A549 (cell line): ENCODE measurements at regions not wholly inside any gene's neighbourhood (a gene's known extent, or its start where the extent isn't known, plus 50 kb on each side); places are given as distances from the start of the nearest gene placed in this dataset.

Source experiments
- ATAC-seq, 2 experiments: fragments of 200-7000 bp in 1 of 2; fragments of >200 bp in 1 of 2; cut with Nextera tagmentation in 1 of 2; cut with Tn5 transposase in 1 of 2; 3 replicates each; pipeline versions ENCODE4 v1.8.0 to v1.9.1; 2018 to 2020; ENCODE audit warnings: mild to moderate bottlenecking in 1 of 2, moderate library complexity in 1 of 2
- CTCF ChIA-PET: fragments of 300-600 bp; sonication (Branson Sonifier 250); formaldehyde crosslinking; extraction: SDS; loops from one replicate; lab custom pipeline; 2021; ENCODE audit warnings: antibody characterized with exemption, inconsistent platforms; lab: Yijun Ruan, JAX
- POLR2A ChIA-PET: fragments of 350-600 bp; formaldehyde crosslinking; extraction: SDS; loops from one replicate; lab custom pipeline; 2021; ENCODE audit warnings: antibody characterized with exemption, inconsistent platforms; lab: Yijun Ruan, JAX
- DNase-seq, 2 experiments: peaks; one replicate each; pipeline versions ENCODE4 v3.0.0 to v3.0.0-alpha.2; 2011 to 2016; ENCODE audit warnings: low read depth in 1 of 2, low spot score in 1 of 2
- FAIRE-seq: peaks from 2 replicates; lab custom pipeline; 2011; peaks lifted over from hg19 to GRCh38; lab: Jason Lieb, UNC
- H3K27ac ChIP-seq, 2 experiments: fragments of >200 bp; sonication (Bioruptor Twin); formaldehyde crosslinking; 3 replicates each; pipeline ENCODE4 v1.5.1; 2016 to 2017
- H3K4me1 ChIP-seq: fragments of >200 bp; sonication (Bioruptor Twin); formaldehyde crosslinking; 3 replicates; pipeline ENCODE4 v1.6.1; 2016
- H3K4me2 ChIP-seq: fragments of >200 bp; sonication (Bioruptor Twin); formaldehyde crosslinking; 3 replicates; pipeline ENCODE4 v1.6.1; 2016
- H3K4me3 ChIP-seq: fragments of >200 bp; sonication (Bioruptor Twin); formaldehyde crosslinking; 3 replicates; pipeline ENCODE4 v1.5.1; 2016
- H3K9me3 ChIP-seq: fragments of >200 bp; sonication (Bioruptor Twin); formaldehyde crosslinking; 3 replicates; pipeline ENCODE4 v1.6.1; 2016
- BCL3 ChIP-seq: fragments of >200 bp; sonication (Bioruptor Twin); formaldehyde crosslinking; IDR thresholded peaks from 3 replicates; pipeline ENCODE4 v1.6.1; 2016
- BHLHE40 ChIP-seq: IDR thresholded peaks from 2 replicates; pipeline ENCODE4 v1.6.1; 2012; ENCODE audit warnings: low read depth, low read length, inconsistent platforms
- CEBPB ChIP-seq, 2 experiments: fragments of >200 bp in 1 of 2; sonication (Bioruptor Twin) in 1 of 2; formaldehyde crosslinking in 1 of 2; IDR thresholded peaks; 2 replicates each; pipeline ENCODE4 v1.6.1; 2012 to 2016
- EHMT2 ChIP-seq: fragments of 200-600 bp; sonication (generic); IDR thresholded peaks from 2 replicates; pipeline ENCODE4 v1.6.1; 2016; ENCODE audit warnings: antibody characterized with exemption, low read depth, mild to moderate bottlenecking, moderate library complexity
- FOSB ChIP-seq: fragments of 250-450 bp; sonication (Bioruptor Pico); IDR thresholded peaks from 2 replicates; pipeline ENCODE4 v1.5.0; 2020; ENCODE audit warnings: mild to moderate bottlenecking, moderate library complexity
- FOSL2 ChIP-seq, 2 experiments: fragments of 450-650 bp in 1 of 2; fragments of >200 bp in 1 of 2; sonication (Bioruptor Twin) in 1 of 2; formaldehyde crosslinking; IDR thresholded peaks; 2 replicates each; pipeline versions ENCODE4 v1.5.0 to v1.6.1; 2016 to 2020; ENCODE audit warnings: mild to moderate bottlenecking in 1 of 2, moderate library complexity in 1 of 2
- HDAC2 ChIP-seq: fragments of 200-600 bp; sonication (generic); IDR thresholded peaks from 2 replicates; pipeline ENCODE4 v1.6.1; 2016
- HOXA7 ChIP-seq: fragments of 250-450 bp; sonication (Bioruptor Pico); IDR thresholded peaks from 2 replicates; pipeline ENCODE4 v1.5.0; 2020; ENCODE audit warnings: mild to moderate bottlenecking, moderate library complexity
- JUN ChIP-seq, 2 experiments: fragments of >200 bp; sonication (Bioruptor Twin); formaldehyde crosslinking; IDR thresholded peaks; 2 replicates in 1 of 2; 3 replicates in 1 of 2; pipeline ENCODE4 v1.6.1; 2016 to 2017
- KDM1A ChIP-seq: fragments of 200-600 bp; sonication (generic); IDR thresholded peaks from 2 replicates; pipeline ENCODE4 v1.6.1; 2016; ENCODE audit warnings: low read depth, mild to moderate bottlenecking
- MAZ ChIP-seq: fragments of 150-350 bp; IDR thresholded peaks from 2 replicates; pipeline ENCODE4 v1.6.1; 2014; ENCODE audit warnings: antibody characterized with exemption, low read depth, low read length, borderline replicate concordance
- MYC ChIP-seq: IDR thresholded peaks from 2 replicates; pipeline ENCODE4 v1.6.1; 2012; ENCODE audit warnings: mild to moderate bottlenecking, inconsistent platforms, low read length, improper control_type of control experiment, borderline replicate concordance
- RAD21 ChIP-seq, 2 experiments: fragments of >200 bp in 1 of 2; sonication (Bioruptor Twin) in 1 of 2; formaldehyde crosslinking in 1 of 2; IDR thresholded peaks in 1 of 2; conservative IDR thresholded peaks in 1 of 2; 2 replicates in 1 of 2; 3 replicates in 1 of 2; pipeline ENCODE4 v1.6.1; 2012 to 2018; ENCODE audit warnings: inconsistent platforms in 1 of 2
- RCOR1 ChIP-seq: fragments of 150-350 bp; IDR thresholded peaks from 2 replicates; pipeline ENCODE4 v1.6.1; 2014; ENCODE audit warnings: antibody characterized with exemption, low read length, low read depth
- RFX5 ChIP-seq: fragments of 450-650 bp; IDR thresholded peaks from 2 replicates; pipeline ENCODE4 v1.7.1; 2014; ENCODE audit warnings: antibody characterized with exemption, mild to moderate bottlenecking, moderate library complexity
- ZC3H11A ChIP-seq: fragments of 450-650 bp; IDR thresholded peaks from 2 replicates; pipeline ENCODE4 v1.6.1; 2014; ENCODE audit warnings: antibody characterized with exemption, mild to moderate bottlenecking
- ZFP36 ChIP-seq: fragments of 450-650 bp; IDR thresholded peaks from 2 replicates; pipeline ENCODE4 v1.6.1; 2014; ENCODE audit warnings: borderline replicate concordance; ENCODE audit not compliant: partially characterized antibody
- ZNF302 ChIP-seq: fragments of 250-450 bp; sonication (Bioruptor Pico); IDR thresholded peaks from 2 replicates; pipeline ENCODE4 v1.9.0; 2021; ENCODE audit warnings: inconsistent platforms, mild to moderate bottlenecking, moderate library complexity
- WGBS: methylation state at CpG from one replicate; pipeline ENCODE4 v1.1.6; 2017; ENCODE audit errors: missing lambda C conversion rate; 5-methylcytosine and 5-hydroxymethylcytosine counted together
- TF ChIP-seq, protein P1 (sequence below): fragments of 150-350 bp; IDR thresholded peaks from 2 replicates; pipeline ENCODE4 v1.6.1; 2014; ENCODE audit warnings: low read depth, mild to moderate bottlenecking, low read length
- TF ChIP-seq, protein P2 (sequence below): fragments of 450-650 bp; IDR thresholded peaks from 2 replicates; pipeline ENCODE4 v1.6.1; 2014; ENCODE audit warnings: antibody characterized with exemption
- TF ChIP-seq, protein P3 (sequence below): fragments of 250-450 bp; sonication (Bioruptor Pico); IDR thresholded peaks from 2 replicates; pipeline ENCODE4 v1.5.0; 2021; ENCODE audit warnings: mild to moderate bottlenecking, moderate library complexity, borderline replicate concordance

GRCh38 chr12:61956545-61956944 lies 303.7 kb upstream of the USP15 start:
- H3K9me3 ChIP-seq = no peaks in the 10 kb centered on the region
- no peak for FAIRE-seq
- ChIA-PET POLR2A (no interaction called here), CTCF (no interaction called here)
- TF ChIP-seq RAD21 (conservative IDR thresholded peaks at IDR 0.05 in 1 of 2, IDR thresholded peaks at IDR 0.05 in 1 of 2) (no peak), CEBPB (IDR thresholded peaks at IDR 0.05) (no peak), HDAC2 (no peak), BHLHE40 (no peak), MYC (no peak), EHMT2 (no peak), HOXA7 (CRISPR knock-in tag) (no peak), FOSL2 (IDR thresholded peaks at IDR 0.05) (no peak), FOSL2 (CRISPR knock-in tag; IDR thresholded peaks at IDR 0.05) (no peak), RFX5 (no peak), ZNF302 (CRISPR knock-in tag) (no peak)
- TF ChIP-seq, protein P1, sequence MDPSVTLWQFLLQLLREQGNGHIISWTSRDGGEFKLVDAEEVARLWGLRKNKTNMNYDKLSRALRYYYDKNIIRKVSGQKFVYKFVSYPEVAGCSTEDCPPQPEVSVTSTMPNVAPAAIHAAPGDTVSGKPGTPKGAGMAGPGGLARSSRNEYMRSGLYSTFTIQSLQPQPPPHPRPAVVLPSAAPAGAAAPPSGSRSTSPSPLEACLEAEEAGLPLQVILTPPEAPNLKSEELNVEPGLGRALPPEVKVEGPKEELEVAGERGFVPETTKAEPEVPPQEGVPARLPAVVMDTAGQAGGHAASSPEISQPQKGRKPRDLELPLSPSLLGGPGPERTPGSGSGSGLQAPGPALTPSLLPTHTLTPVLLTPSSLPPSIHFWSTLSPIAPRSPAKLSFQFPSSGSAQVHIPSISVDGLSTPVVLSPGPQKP = no peak
- no peak overlapping the region for H3K4me2 ChIP-seq
- H3K4me1 ChIP-seq = no peaks in the 10 kb centered on the region
- no peak for ATAC-seq
- no peak overlapping the region for H3K4me3 ChIP-seq
- DNase-seq = no peak
- WGBS = 3% methylated on average over 1 of the region's 1 CpG
- H3K27ac ChIP-seq = no peak overlapping the region

DNA sequence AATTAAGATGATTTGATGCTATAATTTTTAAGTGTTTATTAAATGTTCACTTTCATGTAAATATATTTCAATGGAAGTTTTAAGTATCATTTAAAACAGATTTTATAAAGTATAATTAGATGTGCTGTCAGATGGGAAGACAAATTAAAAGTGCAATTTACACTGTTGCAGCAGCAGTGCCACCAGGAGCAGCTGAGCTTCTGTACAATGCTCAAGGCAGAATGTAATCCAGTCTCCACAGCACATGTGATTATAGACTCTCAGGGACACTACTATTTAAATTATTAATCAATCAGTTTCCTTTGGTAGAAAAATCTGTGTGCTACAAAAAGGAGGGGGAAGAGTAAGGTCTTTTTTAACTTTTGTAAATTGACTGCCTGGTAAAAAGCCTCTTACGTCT lies 285.7 kb upstream of the USP15 start:
- no peak overlapping the region for H3K4me2 ChIP-seq
- no peaks in the 10 kb centered on the region for H3K9me3 ChIP-seq
- ATAC-seq = no peak
- H3K4me1 ChIP-seq = no peaks in the 10 kb centered on the region
- no peak for TF ChIP-seq FOSB (CRISPR knock-in tag)
- TF ChIP-seq ZC3H11A = no peak
- no peak for TF ChIP-seq HOXA7 (CRISPR knock-in tag)
- TF ChIP-seq, protein P2, sequence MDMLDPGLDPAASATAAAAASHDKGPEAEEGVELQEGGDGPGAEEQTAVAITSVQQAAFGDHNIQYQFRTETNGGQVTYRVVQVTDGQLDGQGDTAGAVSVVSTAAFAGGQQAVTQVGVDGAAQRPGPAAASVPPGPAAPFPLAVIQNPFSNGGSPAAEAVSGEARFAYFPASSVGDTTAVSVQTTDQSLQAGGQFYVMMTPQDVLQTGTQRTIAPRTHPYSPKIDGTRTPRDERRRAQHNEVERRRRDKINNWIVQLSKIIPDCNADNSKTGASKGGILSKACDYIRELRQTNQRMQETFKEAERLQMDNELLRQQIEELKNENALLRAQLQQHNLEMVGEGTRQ = no peak
- TF ChIP-seq KDM1A = no peak
- TF ChIP-seq BCL3 = no peak
- TF ChIP-seq JUN (IDR thresholded peaks at IDR 0.05) = no peak
- TF ChIP-seq HDAC2 = no peak
- TF ChIP-seq, protein P3, sequence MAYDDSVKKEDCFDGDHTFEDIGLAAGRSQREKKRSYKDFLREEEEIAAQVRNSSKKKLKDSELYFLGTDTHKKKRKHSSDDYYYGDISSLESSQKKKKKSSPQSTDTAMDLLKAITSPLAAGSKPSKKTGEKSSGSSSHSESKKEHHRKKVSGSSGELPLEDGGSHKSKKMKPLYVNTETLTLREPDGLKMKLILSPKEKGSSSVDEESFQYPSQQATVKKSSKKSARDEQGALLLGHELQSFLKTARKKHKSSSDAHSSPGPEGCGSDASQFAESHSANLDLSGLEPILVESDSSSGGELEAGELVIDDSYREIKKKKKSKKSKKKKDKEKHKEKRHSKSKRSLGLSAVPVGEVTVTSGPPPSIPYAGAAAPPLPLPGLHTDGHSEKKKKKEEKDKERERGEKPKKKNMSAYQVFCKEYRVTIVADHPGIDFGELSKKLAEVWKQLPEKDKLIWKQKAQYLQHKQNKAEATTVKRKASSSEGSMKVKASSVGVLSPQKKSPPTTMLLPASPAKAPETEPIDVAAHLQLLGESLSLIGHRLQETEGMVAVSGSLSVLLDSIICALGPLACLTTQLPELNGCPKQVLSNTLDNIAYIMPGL (CRISPR knock-in tag) = no peak
- TF ChIP-seq ZFP36 = no peak
- TF ChIP-seq RCOR1 = no peak
- TF ChIP-seq MAZ = no peak
- TF ChIP-seq, all 56 proteins: peak for 0
- Histone ChIP-seq H3K4me3 (no peak overlapping the region), H3K27ac (no peak overlapping the region)
- no peak for FAIRE-seq
- WGBS = 33% methylated on average over 1 of the region's 1 CpG
- CTCF ChIA-PET = no interaction called here
- POLR2A ChIA-PET = no interaction called here
- no peak for DNase-seq
